Activated T-cell treated with anti-CD3 and anti-CD28 coated beads, Interleukin-2, amount 50 U/mL, for 24 hours (primary cell): ENCODE measurements at regions not wholly inside any gene's neighbourhood (a gene's known extent, or its start where the extent isn't known, plus 50 kb on each side); places are given as distances from the start of the nearest gene placed in this dataset.

Source experiments
- DNase-seq: peaks from one replicate; pipeline ENCODE4 v3.0.0-alpha.2; 2020
- H3K27ac Mint-ChIP-seq: 2 replicates; pipeline ENCODE4 v1.8.0; 2020; ENCODE audit warnings: mild to moderate bottlenecking, mixed read lengths
- H3K27me3 Mint-ChIP-seq: 2 replicates; pipeline ENCODE4 v1.8.0; 2020; ENCODE audit warnings: mixed read lengths
- H3K36me3 Mint-ChIP-seq: 2 replicates; pipeline ENCODE4 v1.8.0; 2020; ENCODE audit warnings: low read depth, mixed read lengths
- H3K4me1 Mint-ChIP-seq: 2 replicates; pipeline ENCODE4 v1.8.0; 2020; ENCODE audit warnings: low read depth, mixed read lengths
- H3K4me3 Mint-ChIP-seq: 2 replicates; pipeline ENCODE4 v1.8.0; 2020; ENCODE audit warnings: mild to moderate bottlenecking, moderate library complexity, mixed read lengths
- H3K9me3 Mint-ChIP-seq: 2 replicates; pipeline ENCODE4 v1.8.0; 2020; ENCODE audit warnings: mixed read lengths

DNA sequence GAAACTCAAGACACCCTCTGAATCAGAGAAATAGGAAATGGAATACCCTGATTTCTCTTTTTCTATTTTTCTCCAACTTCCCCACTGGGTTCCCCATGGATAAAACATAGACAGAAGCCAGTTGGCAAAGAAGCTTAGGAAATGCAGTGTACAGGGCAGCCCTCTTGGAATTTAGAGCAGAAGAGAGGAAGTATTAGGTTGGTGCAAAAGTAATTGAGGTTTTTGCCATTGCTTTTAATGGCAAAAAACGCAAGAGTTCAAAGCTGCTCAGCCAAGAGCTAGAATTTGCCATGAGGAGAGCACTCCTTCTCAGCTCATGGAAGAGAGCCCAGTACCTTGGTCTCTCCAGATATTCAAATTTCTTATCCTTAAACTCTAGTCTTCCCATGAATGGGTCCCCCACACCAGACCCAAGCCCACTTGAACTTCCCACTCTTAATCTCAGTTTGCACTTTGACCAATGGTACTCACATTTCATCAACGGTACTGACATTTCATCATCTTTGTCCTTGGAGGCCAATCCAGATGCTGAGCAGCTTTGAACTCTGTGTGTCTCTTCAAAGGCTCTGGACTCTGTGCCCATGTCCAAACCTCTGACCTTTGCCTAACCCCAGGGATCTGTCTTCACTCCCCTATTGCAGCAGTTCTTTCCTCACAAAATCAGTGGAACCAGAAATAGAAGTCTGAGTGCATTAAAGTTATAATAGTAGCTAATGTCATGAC, 73.2 kb upstream of the PPP1R3C start:
- no peak for DNase-seq
- Mint-ChIP-seq H3K4me1 (no peaks in the 10 kb centered on the region), H3K27me3 (peaks cover 21% of the 10 kb centered on the region), H3K9me3 (no peaks in the 10 kb centered on the region), H3K4me3 (no peak overlapping the region), H3K27ac (no peak overlapping the region), H3K36me3 (no peaks in the 10 kb centered on the region)

DNA sequence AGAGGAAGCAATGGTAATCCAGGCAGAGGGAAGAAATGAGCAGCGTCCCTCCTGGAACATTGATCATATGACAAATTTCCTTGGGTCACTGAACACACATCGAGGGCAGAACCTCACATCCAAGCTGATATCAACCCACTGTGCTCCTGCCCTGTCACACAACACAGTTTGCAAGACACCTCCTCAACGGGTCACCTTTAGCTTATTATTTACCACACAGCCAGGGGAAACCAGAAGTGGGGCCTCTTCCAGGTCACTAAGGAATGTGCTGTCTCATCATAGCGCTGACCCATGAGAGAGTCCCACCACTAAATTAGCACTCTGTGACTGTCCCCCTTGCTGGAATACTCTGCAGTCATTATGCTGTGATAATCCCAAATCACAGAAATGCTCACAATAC, 69.7 kb upstream of the PPP1R3C start:
- Mint-ChIP-seq H3K9me3 (no peaks in the 10 kb centered on the region), H3K4me1 (no peaks in the 10 kb centered on the region), H3K27ac (no peak overlapping the region), H3K36me3 (no peaks in the 10 kb centered on the region), H3K27me3 (peaks cover 22% of the 10 kb centered on the region), H3K4me3 (no peak overlapping the region)
- no peak for DNase-seq

DNA sequence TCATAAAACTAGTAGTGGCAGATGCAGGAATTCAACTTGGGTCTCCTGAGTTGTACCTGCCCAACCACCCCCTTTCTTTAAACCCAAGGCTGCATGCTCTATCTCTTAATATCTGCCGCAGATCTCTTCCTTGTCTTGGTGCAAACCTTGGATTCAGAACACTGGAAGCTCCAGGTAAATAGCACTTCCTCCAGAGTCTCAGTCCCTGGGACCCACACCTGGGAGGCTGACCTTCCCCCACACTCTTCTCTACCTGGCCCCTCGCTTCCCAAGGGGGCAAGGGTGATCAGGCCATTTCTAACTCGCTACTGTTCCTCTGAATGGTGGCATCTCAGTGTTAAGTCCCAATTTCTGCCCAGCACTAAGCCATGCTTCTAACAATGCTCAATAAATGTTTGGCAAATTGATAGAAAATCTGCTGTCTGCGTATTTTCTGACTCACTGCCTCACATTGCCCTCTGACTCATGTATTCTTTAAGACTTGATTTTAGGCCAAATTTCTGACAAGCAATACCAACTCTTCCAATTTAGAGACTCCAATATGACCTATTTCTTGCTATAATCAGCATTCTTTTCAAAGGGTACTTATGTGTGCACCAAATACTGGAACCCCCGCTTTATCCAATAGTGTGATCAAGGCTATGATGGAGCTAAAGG, 68.0 kb upstream of the PPP1R3C start:
- no peak overlapping the region for H3K4me3 Mint-ChIP-seq
- H3K36me3 Mint-ChIP-seq, result no peaks in the 10 kb centered on the region
- no peak overlapping the region for H3K27ac Mint-ChIP-seq
- no peak for DNase-seq
- no peaks in the 10 kb centered on the region for H3K4me1 Mint-ChIP-seq
- no peaks in the 10 kb centered on the region for H3K9me3 Mint-ChIP-seq
- peaks cover 14% of the 10 kb centered on the region for H3K27me3 Mint-ChIP-seq

DNA sequence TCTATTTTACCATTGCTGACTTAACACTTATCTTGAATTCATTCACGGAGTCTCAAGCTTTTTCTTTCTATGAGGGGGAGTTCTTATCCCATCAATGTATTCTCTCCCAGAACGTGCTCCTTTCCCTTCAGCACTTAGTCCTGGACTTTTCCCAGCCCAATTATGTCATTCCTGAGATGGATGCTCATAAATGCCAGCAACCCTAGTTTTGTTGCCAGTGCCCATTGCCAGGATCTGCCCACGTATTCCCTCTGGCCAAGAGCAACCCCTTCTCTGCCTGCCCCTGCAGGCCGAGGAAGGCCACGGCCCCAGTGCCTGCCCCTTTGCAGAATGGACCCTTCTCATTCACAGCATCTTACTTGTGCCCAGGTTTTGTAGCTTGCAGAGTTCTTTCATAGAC, 67.4 kb upstream of the PPP1R3C start:
- Mint-ChIP-seq H3K4me1 (no peaks in the 10 kb centered on the region), H3K27me3 (peaks cover 10% of the 10 kb centered on the region), H3K36me3 (no peaks in the 10 kb centered on the region), H3K9me3 (no peaks in the 10 kb centered on the region), H3K27ac (no peak overlapping the region), H3K4me3 (no peak overlapping the region)
- no peak for DNase-seq

DNA sequence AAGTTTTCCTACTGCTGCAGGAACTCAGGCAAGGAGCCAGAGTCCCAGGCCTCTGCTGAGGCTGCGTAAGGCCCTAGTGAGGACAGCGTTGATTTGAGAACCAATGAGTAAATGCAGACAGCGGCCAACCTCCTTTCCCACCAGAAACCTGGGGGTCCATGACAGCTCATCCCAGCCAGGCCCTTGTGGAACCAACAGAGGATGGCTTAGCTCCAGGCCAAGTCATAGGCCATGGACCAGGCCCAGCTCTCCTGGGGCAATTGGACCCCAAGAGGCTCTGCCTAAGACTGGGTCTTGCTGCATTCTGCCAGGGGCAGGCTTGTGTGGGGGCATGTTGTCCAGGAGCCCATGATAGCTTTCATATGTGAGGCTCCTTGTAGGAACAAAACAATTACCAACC, 65.4 kb upstream of the PPP1R3C start:
- no peaks in the 10 kb centered on the region for H3K4me1 Mint-ChIP-seq
- peaks cover 9% of the 10 kb centered on the region for H3K27me3 Mint-ChIP-seq
- DNase-seq, result no peak
- H3K4me3 Mint-ChIP-seq, result no peak overlapping the region
- no peaks in the 10 kb centered on the region for H3K36me3 Mint-ChIP-seq
- no peaks in the 10 kb centered on the region for H3K9me3 Mint-ChIP-seq
- no peak overlapping the region for H3K27ac Mint-ChIP-seq

DNA sequence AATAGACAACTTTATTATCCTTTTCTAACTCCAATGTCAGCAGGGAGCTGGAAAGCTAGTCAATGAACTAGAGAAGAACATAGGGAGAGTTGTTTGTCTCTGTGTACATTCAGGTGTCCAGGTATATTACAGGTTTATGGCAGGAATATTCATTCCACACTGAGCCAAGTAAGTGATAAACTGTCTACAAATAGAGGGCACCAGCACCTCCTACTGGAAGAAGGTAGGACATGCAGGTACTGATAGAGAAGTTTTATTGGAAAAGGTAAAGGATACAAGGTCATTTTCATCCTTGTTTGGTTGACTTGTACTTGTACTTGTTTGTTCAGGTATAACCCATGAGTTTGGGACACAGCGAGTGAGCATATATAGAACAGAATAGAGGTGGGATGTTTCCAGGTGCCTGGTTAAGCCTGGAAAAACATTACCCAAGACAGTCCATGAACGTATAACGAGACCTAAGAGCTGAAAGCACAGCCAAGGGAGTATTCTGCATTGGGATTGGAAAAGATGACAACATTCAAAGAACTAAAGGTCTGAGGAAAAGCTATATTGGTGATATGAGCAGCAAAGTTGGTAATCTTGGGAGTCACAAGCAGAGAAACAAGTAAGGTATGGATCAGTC, 61.4 kb upstream of the PPP1R3C start:
- no peak for DNase-seq
- no peaks in the 10 kb centered on the region for H3K9me3 Mint-ChIP-seq
- no peak overlapping the region for H3K27ac Mint-ChIP-seq

DNA sequence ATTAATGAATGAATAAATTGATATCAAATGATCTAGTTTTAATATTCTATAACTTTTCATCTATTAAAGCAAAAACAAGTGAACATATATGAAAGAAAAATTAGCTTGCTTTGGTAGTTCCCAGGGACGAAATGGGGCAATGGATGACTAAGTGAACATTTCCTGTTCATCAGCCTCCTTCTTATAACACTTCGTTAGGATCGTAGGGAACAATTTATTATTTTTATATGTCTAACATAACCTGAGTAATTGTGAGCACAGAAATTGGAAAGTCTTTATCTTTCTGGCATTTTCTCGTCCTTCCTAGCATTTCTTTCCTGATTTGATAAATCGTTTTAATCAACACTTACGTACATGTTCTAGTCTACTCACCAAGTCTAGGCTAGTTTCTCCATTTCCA, 59.1 kb upstream of the PPP1R3C start:
- Mint-ChIP-seq H3K4me3 (no peak overlapping the region), H3K4me1 (peaks cover 4% of the 10 kb centered on the region), H3K27ac (no peak overlapping the region), H3K36me3 (no peaks in the 10 kb centered on the region), H3K9me3 (no peaks in the 10 kb centered on the region), H3K27me3 (no peaks in the 10 kb centered on the region)
- DNase-seq, result no peak

More for the DNA sequence above, 61.4 kb upstream of the PPP1R3C start:
- Mint-ChIP-seq H3K27me3 (no peaks in the 10 kb centered on the region), H3K36me3 (no peaks in the 10 kb centered on the region), H3K4me3 (no peak overlapping the region), H3K4me1 (peaks cover 4% of the 10 kb centered on the region)

DNA sequence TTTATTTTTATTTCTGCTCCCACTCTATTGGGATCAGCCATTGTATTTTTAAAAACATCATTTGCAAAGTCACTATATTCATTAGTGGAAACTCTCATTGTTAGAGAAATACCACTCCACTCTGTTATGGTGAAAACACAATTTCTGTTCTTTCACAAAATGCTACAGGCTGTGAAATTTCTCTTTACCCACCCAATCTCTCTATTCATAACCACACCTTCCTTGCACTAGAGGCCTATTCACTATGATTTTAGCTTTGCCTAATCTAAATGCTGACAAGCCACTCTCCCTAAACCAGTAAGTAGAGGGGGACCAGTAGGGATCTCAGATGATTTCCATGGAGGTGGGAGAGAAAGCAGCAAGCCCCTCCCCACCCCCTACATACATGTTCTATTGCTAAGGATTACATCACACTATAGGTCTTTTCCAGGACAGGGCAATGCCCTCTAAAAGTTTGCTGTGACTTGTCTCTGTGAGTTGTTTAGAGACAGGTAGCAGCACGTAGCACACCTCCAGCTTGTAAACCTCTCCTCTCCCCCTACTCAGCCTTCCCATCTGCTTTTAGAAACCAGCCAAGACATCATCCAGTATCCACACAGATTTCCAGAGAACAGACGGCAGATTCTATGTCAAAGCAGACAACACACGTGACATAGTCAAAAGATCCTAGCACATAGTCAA, 58.3 kb upstream of the PPP1R3C start:
- no peak for DNase-seq
- H3K4me3 Mint-ChIP-seq, result no peak overlapping the region
- H3K27ac Mint-ChIP-seq, result no peak overlapping the region
- no peaks in the 10 kb centered on the region for H3K36me3 Mint-ChIP-seq
- H3K9me3 Mint-ChIP-seq, result no peaks in the 10 kb centered on the region
- peaks cover 4% of the 10 kb centered on the region for H3K4me1 Mint-ChIP-seq
- no peaks in the 10 kb centered on the region for H3K27me3 Mint-ChIP-seq

DNA sequence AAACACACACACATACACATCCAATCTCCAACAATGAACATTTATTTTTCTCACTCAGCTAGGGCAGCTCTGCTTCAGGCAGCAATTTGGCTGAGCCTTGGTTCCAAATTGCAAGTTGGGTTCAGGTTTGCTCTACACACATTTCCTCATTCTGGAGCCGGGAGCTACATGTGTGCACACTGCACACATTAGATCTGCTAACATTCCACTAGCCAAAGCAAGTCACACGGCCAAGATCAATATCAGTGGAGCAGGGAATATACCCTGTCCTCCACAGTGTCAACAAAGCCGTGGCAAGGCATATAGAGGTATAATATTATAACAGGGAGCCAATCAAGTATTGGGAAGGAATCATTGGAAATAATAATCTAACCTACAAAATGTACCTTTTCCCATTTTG, 57.5 kb upstream of the PPP1R3C start:
- H3K9me3 Mint-ChIP-seq, result no peaks in the 10 kb centered on the region
- H3K4me1 Mint-ChIP-seq, result peaks cover 4% of the 10 kb centered on the region
- no peaks in the 10 kb centered on the region for H3K36me3 Mint-ChIP-seq
- no peaks in the 10 kb centered on the region for H3K27me3 Mint-ChIP-seq
- DNase-seq, result no peak
- H3K4me3 Mint-ChIP-seq, result no peak overlapping the region
- no peak overlapping the region for H3K27ac Mint-ChIP-seq

DNA sequence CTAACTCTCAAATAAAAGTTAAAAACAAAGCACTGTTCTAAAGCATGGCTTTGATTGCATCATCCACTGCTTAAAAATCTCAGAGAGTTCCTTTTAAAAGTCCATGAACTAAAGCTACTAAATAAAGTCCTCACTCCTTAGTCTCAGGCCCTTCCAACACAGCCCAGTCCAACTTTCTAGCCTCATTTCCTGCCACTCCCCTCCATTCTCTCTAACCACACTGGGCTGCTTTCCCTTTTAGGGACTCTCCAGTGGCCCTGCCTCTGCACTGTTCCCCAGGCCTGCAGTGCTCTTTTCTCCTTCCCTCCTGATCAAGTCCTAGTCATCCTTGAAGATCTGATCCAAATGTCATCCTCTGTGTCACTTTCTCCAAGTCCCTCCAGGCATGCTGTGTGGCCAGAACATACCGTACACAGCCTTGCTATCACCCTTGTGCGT, 56.9 kb upstream of the PPP1R3C start:
- DNase-seq, result no peak
- Mint-ChIP-seq H3K27me3 (no peaks in the 10 kb centered on the region), H3K4me1 (peaks cover 4% of the 10 kb centered on the region), H3K36me3 (no peaks in the 10 kb centered on the region), H3K4me3 (no peak overlapping the region), H3K27ac (no peak overlapping the region), H3K9me3 (no peaks in the 10 kb centered on the region)

DNA sequence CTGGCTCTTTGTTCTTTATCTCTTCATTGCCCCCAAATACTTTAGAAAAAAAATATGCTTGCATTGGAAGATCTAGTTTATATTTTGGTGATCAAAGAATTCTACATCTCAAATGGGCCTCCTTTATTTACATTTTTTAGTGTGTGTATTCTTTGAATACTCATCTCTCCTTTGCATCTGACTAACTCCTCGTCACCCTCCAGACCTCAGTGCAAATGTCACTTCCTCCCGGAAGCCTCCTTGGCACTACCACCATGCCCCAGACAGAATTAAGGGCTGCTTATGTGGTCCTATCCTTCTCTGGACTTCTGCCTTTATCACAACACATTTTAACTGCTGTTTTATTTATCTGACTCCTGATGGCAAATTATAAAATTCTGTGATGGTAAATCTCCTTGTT, 52.0 kb upstream of the PPP1R3C start:
- no peaks in the 10 kb centered on the region for H3K36me3 Mint-ChIP-seq
- no peak overlapping the region for H3K4me3 Mint-ChIP-seq
- H3K4me1 Mint-ChIP-seq, result peaks cover 3% of the 10 kb centered on the region
- H3K27me3 Mint-ChIP-seq, result no peaks in the 10 kb centered on the region
- no peak for DNase-seq
- no peak overlapping the region for H3K27ac Mint-ChIP-seq
- H3K9me3 Mint-ChIP-seq, result no peaks in the 10 kb centered on the region

DNA sequence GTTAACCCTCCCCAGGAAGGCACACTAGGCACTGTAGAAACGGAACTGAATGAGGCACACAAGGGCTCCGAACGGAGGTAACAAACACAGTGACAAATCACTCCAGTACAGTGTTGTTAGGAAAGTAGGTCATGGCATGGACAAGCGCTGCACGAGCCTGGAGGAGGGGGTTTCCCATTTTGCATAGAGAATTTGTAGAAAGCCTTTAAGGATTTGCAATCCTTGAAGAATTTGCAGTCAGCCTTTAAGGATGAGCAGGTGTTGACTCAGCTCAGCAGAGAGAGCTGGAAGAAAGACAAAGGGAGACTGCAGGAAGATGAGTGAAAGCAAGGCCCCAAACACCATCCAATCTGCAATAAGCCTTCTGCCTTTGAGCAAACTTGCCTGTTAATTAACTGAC, 51.1 kb upstream of the PPP1R3C start:
- Mint-ChIP-seq H3K9me3 (no peaks in the 10 kb centered on the region), H3K36me3 (no peaks in the 10 kb centered on the region), H3K27ac (no peak overlapping the region), H3K27me3 (no peaks in the 10 kb centered on the region), H3K4me1 (no peaks in the 10 kb centered on the region), H3K4me3 (no peak overlapping the region)
- no peak for DNase-seq

DNA sequence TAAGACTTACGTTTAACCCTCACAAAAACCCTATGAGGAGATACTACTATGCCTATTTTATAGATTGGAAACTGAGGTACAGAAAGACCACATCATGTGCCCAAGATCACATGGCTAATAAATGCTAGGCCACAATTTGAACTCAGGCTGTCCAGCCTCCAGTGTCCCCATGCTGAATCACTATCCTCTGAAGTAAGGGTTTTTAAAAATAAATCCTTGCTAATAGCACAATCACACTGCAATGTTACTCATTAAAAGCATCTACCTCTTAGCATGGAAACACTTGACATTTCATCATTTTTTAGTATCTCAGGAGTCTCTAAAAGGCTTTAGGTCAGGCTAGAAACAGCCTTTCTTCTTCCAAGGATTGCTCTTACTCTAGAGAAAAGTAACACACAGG, 50.0 kb upstream of the PPP1R3C start:
- Mint-ChIP-seq H3K4me1 (no peaks in the 10 kb centered on the region), H3K27me3 (no peaks in the 10 kb centered on the region), H3K36me3 (no peaks in the 10 kb centered on the region), H3K4me3 (no peak overlapping the region), H3K27ac (no peak overlapping the region), H3K9me3 (no peaks in the 10 kb centered on the region)
- DNase-seq, result no peak
